ENCODE measurements at regions not wholly inside any gene's neighbourhood (a gene's known extent, or its start where the extent isn't known, plus 50 kb on each side); places are given as distances from the start of the nearest gene placed in this dataset.
"Not testable (repeated sequence)": the region's sequence is repeated elsewhere in the genome, so short reads cannot be mapped to it uniquely, and the experiment has no call there.

GRCh38 chr5:36739751-36740221 lies 133.4 kb downstream of the SLC1A3 start:
- H3K4me1 ChIP-seq (ENCODE audit: control insufficient read depth, insufficient read depth, low read length) = peaks cover 15% of the 10 kb centered on the region
- no peak overlapping the region for H3K27ac ChIP-seq (ENCODE audit: low read length)
- no peak overlapping the region for H3K9ac ChIP-seq (ENCODE audit: low read length in 2 of 2)
- H3K27me3 ChIP-seq (ENCODE audit: control insufficient read depth in 1 of 2, insufficient read depth in 2 of 2, low read length in 2 of 2) = peaks cover 0 to 4% of the 10 kb centered on the region in 2 donors
- no peaks in the 10 kb centered on the region for H3K9me3 ChIP-seq (ENCODE audit: control insufficient read depth in 2 of 2, low read length in 2 of 2)
- no peak overlapping the region for H3K4me3 ChIP-seq (ENCODE audit: low read length in 2 of 2)
- H3K36me3 ChIP-seq (ENCODE audit: control insufficient read depth in 2 of 2, insufficient read depth in 2 of 2, low read length in 2 of 2) = no peaks in the 10 kb centered on the region

- Histone ChIP-seq H3K36me3 (ENCODE audit: control insufficient read depth in 2 of 2, insufficient read depth in 2 of 2, low read length in 2 of 2) (no peaks in the 10 kb centered on the region), H3K4me3 (ENCODE audit: low read length in 2 of 2) (no peak overlapping the region), H3K9me3 (ENCODE audit: control insufficient read depth in 2 of 2, low read length in 2 of 2) (no peaks in the 10 kb centered on the region), H3K27me3 (ENCODE audit: control insufficient read depth in 1 of 2, insufficient read depth in 2 of 2, low read length in 2 of 2) (peaks cover 0 to 2% of the 10 kb centered on the region in 2 donors), H3K4me1 (ENCODE audit: control insufficient read depth, insufficient read depth, low read length) (peaks cover 21% of the 10 kb centered on the region), H3K27ac (ENCODE audit: low read length) (no peak overlapping the region), H3K9ac (ENCODE audit: low read length in 2 of 2) (no peak overlapping the region)
Measured at GRCh38 chr5:36740259-36740898, 134.0 kb downstream of the SLC1A3 start.

- no peaks in the 10 kb centered on the region for H3K27me3 ChIP-seq (ENCODE audit: control insufficient read depth in 1 of 2, insufficient read depth in 2 of 2, low read length in 2 of 2)
- no peaks in the 10 kb centered on the region for H3K36me3 ChIP-seq (ENCODE audit: control insufficient read depth in 2 of 2, insufficient read depth in 2 of 2, low read length in 2 of 2)
- no peak overlapping the region for H3K27ac ChIP-seq (ENCODE audit: low read length)
- H3K4me1 ChIP-seq (ENCODE audit: control insufficient read depth, insufficient read depth, low read length) = peaks cover 23% of the 10 kb centered on the region
- H3K4me3 ChIP-seq (ENCODE audit: low read length in 2 of 2) = no peak overlapping the region
- H3K9me3 ChIP-seq (ENCODE audit: control insufficient read depth in 2 of 2, low read length in 2 of 2) = no peaks in the 10 kb centered on the region
- no peak overlapping the region for H3K9ac ChIP-seq (ENCODE audit: low read length in 2 of 2)
Measured at GRCh38 chr5:36741128-36741527, 134.7 kb downstream of the SLC1A3 start.

- Histone ChIP-seq H3K4me1 (ENCODE audit: control insufficient read depth, insufficient read depth, low read length) (peaks cover 23% of the 10 kb centered on the region), H3K36me3 (ENCODE audit: control insufficient read depth in 2 of 2, insufficient read depth in 2 of 2, low read length in 2 of 2) (no peaks in the 10 kb centered on the region), H3K4me3 (ENCODE audit: low read length in 2 of 2) (peak overlapping the region; percentile 82 to 83), H3K27me3 (ENCODE audit: control insufficient read depth in 1 of 2, insufficient read depth in 2 of 2, low read length in 2 of 2) (no peaks in the 10 kb centered on the region), H3K27ac (ENCODE audit: low read length) (no peak overlapping the region), H3K9ac (ENCODE audit: low read length in 2 of 2) (peak overlapping the region; percentile 37 to 51), H3K9me3 (ENCODE audit: control insufficient read depth in 2 of 2, low read length in 2 of 2) (no peaks in the 10 kb centered on the region)
Measured at GRCh38 chr5:36743891-36744772, 132.4 kb upstream of the NIPBL start.

- Histone ChIP-seq H3K27me3 (ENCODE audit: control insufficient read depth in 1 of 2, insufficient read depth in 2 of 2, low read length in 2 of 2) (no peaks in the 10 kb centered on the region), H3K9ac (ENCODE audit: low read length in 2 of 2) (peak overlapping the region; percentile 37 to 71), H3K27ac (ENCODE audit: low read length) (no peak overlapping the region), H3K4me3 (ENCODE audit: low read length in 2 of 2) (peak overlapping the region; percentile 82 to 83), H3K4me1 (ENCODE audit: control insufficient read depth, insufficient read depth, low read length) (peaks cover 23% of the 10 kb centered on the region), H3K9me3 (ENCODE audit: control insufficient read depth in 2 of 2, low read length in 2 of 2) (no peaks in the 10 kb centered on the region), H3K36me3 (ENCODE audit: control insufficient read depth in 2 of 2, insufficient read depth in 2 of 2, low read length in 2 of 2) (no peaks in the 10 kb centered on the region)
Measured at GRCh38 chr5:36744773-36745589, 131.6 kb upstream of the NIPBL start.

GRCh38 chr5:36747794-36748193 lies 128.8 kb upstream of the NIPBL start:
- H3K4me1 ChIP-seq (ENCODE audit: control insufficient read depth, insufficient read depth, low read length) = peaks cover 20% of the 10 kb centered on the region
- H3K4me3 ChIP-seq (ENCODE audit: low read length in 2 of 2); H3K9ac ChIP-seq (ENCODE audit: low read length in 2 of 2); H3K36me3 ChIP-seq (ENCODE audit: control insufficient read depth in 2 of 2, insufficient read depth in 2 of 2, low read length in 2 of 2); H3K9me3 ChIP-seq (ENCODE audit: control insufficient read depth in 2 of 2, low read length in 2 of 2); H3K27ac ChIP-seq (ENCODE audit: low read length); H3K27me3 ChIP-seq (ENCODE audit: control insufficient read depth in 1 of 2, insufficient read depth in 2 of 2, low read length in 2 of 2): not testable (repeated sequence)

GRCh38 chr5:36751886-36752285 lies 124.7 kb upstream of the NIPBL start:
- Histone ChIP-seq H3K36me3 (ENCODE audit: control insufficient read depth in 2 of 2, insufficient read depth in 2 of 2, low read length in 2 of 2) (no peaks in the 10 kb centered on the region), H3K27ac (ENCODE audit: low read length) (no peak overlapping the region), H3K27me3 (ENCODE audit: control insufficient read depth in 1 of 2, insufficient read depth in 2 of 2, low read length in 2 of 2) (no peaks in the 10 kb centered on the region), H3K9ac (ENCODE audit: low read length in 2 of 2) (no peak overlapping the region), H3K4me3 (ENCODE audit: low read length in 2 of 2) (no peak overlapping the region), H3K9me3 (ENCODE audit: control insufficient read depth in 2 of 2, low read length in 2 of 2) (no peaks in the 10 kb centered on the region), H3K4me1 (ENCODE audit: control insufficient read depth, insufficient read depth, low read length) (no peaks in the 10 kb centered on the region)

GRCh38 chr5:36755342-36755741 lies 121.2 kb upstream of the NIPBL start:
- no peak overlapping the region for H3K9ac ChIP-seq (ENCODE audit: low read length in 2 of 2)
- peaks cover 0 to 4% of the 10 kb centered on the region in 2 donors for H3K27me3 ChIP-seq (ENCODE audit: control insufficient read depth in 1 of 2, insufficient read depth in 2 of 2, low read length in 2 of 2)

GRCh38 chr5:36755920-36756488 lies 120.6 kb upstream of the NIPBL start:
- Histone ChIP-seq H3K36me3 (ENCODE audit: control insufficient read depth in 2 of 2, insufficient read depth in 2 of 2, low read length in 2 of 2) (no peaks in the 10 kb centered on the region), H3K27me3 (ENCODE audit: control insufficient read depth in 1 of 2, insufficient read depth in 2 of 2, low read length in 2 of 2) (peaks cover 0 to 4% of the 10 kb centered on the region in 2 donors), H3K27ac (ENCODE audit: low read length) (no peak overlapping the region), H3K4me1 (ENCODE audit: control insufficient read depth, insufficient read depth, low read length) (no peaks in the 10 kb centered on the region), H3K9ac (ENCODE audit: low read length in 2 of 2) (no peak overlapping the region), H3K4me3 (ENCODE audit: low read length in 2 of 2) (no peak overlapping the region), H3K9me3 (ENCODE audit: control insufficient read depth in 2 of 2, low read length in 2 of 2) (no peaks in the 10 kb centered on the region)

More at GRCh38 chr5:36755342-36755741, 121.2 kb upstream of the NIPBL start:
- no peak overlapping the region for H3K27ac ChIP-seq (ENCODE audit: low read length)
- no peak overlapping the region for H3K4me3 ChIP-seq (ENCODE audit: low read length in 2 of 2)
- H3K4me1 ChIP-seq (ENCODE audit: control insufficient read depth, insufficient read depth, low read length) = no peaks in the 10 kb centered on the region
- H3K9me3 ChIP-seq (ENCODE audit: control insufficient read depth in 2 of 2, low read length in 2 of 2) = no peaks in the 10 kb centered on the region
- no peaks in the 10 kb centered on the region for H3K36me3 ChIP-seq (ENCODE audit: control insufficient read depth in 2 of 2, insufficient read depth in 2 of 2, low read length in 2 of 2)

GRCh38 chr5:36756848-36757247 lies 119.7 kb upstream of the NIPBL start:
- Histone ChIP-seq H3K27me3 (ENCODE audit: control insufficient read depth in 1 of 2, insufficient read depth in 2 of 2, low read length in 2 of 2) (peaks cover 0 to 4% of the 10 kb centered on the region in 2 donors), H3K9me3 (ENCODE audit: control insufficient read depth in 2 of 2, low read length in 2 of 2) (no peaks in the 10 kb centered on the region), H3K4me3 (ENCODE audit: low read length in 2 of 2) (no peak overlapping the region), H3K4me1 (ENCODE audit: control insufficient read depth, insufficient read depth, low read length) (no peaks in the 10 kb centered on the region), H3K36me3 (ENCODE audit: control insufficient read depth in 2 of 2, insufficient read depth in 2 of 2, low read length in 2 of 2) (no peaks in the 10 kb centered on the region), H3K27ac (ENCODE audit: low read length) (no peak overlapping the region), H3K9ac (ENCODE audit: low read length in 2 of 2) (no peak overlapping the region)

Measured in stomach smooth muscle (tissue), 2 donors.